Smooth muscle cell (in vitro differentiated cells): ENCODE measurements at regions not wholly inside any gene's neighbourhood (a gene's known extent, or its start where the extent isn't known, plus 50 kb on each side); places are given as distances from the start of the nearest gene placed in this dataset.
A peak's percentile ranks its signal among the peaks of the same experiment; 100 is the strongest.
"Not testable (repeated sequence)": the region's sequence is repeated elsewhere in the genome, so short reads cannot be mapped to it uniquely, and the experiment has no call there.

Experiments
- DNase-seq: peaks from one replicate; lab custom pipeline; 2025; ENCODE audit not compliant: unreplicated experiment; lab: John Stamatoyannopoulos, UW
- H2AFZ ChIP-seq: fragments of 200-600 bp; sonication (generic); 2 replicates; pipeline ENCODE4 v1.6.0; 2016; ENCODE audit warnings: antibody characterized with exemption, low read depth, mild to moderate bottlenecking
- H3F3A ChIP-seq: fragments of 200-600 bp; sonication (generic); 2 replicates; pipeline ENCODE4 v1.6.0; 2017; ENCODE audit warnings: antibody characterized with exemption, low read depth
- H3K27ac ChIP-seq: fragments of 200-600 bp; sonication (generic); 2 replicates; pipeline ENCODE4 v1.5.1; 2016; ENCODE audit warnings: low read depth, mild to moderate bottlenecking
- H3K27me3 ChIP-seq: fragments of 200-600 bp; sonication (generic); 2 replicates; pipeline ENCODE4 v1.6.1; 2016; ENCODE audit warnings: low read depth, mild to moderate bottlenecking
- H3K36me3 ChIP-seq: fragments of 200-600 bp; sonication (generic); 2 replicates; pipeline ENCODE4 v1.5.1; 2016; ENCODE audit warnings: low read depth
- H3K4me1 ChIP-seq: fragments of 200-600 bp; sonication (generic); 2 replicates; pipeline ENCODE4 v1.5.1; 2016; ENCODE audit warnings: low read depth
- H3K4me2 ChIP-seq: fragments of 200-600 bp; sonication (generic); 2 replicates; pipeline ENCODE4 v1.6.0; 2016; ENCODE audit warnings: mild to moderate bottlenecking
- H3K4me3 ChIP-seq: fragments of 200-600 bp; sonication (generic); 2 replicates; pipeline ENCODE4 v1.5.1; 2016; ENCODE audit warnings: mild to moderate bottlenecking
- H3K79me2 ChIP-seq: fragments of 200-600 bp; sonication (generic); 2 replicates; pipeline ENCODE4 v1.6.0; 2016; ENCODE audit warnings: low read depth, mild to moderate bottlenecking
- H3K9ac ChIP-seq: fragments of 200-600 bp; sonication (generic); 2 replicates; pipeline ENCODE4 v1.6.0; 2016; ENCODE audit warnings: low read depth
- H3K9me3 ChIP-seq: fragments of 200-600 bp; sonication (generic); replicated peaks from 2 replicates; pipeline ENCODE4 v1.5.1; 2016; ENCODE audit warnings: low read depth
- H4K20me1 ChIP-seq: fragments of 200-600 bp; sonication (generic); 2 replicates; pipeline ENCODE4 v1.6.0; 2016; ENCODE audit warnings: low read depth
- WGBS: methylation state at CpG from one replicate; pipeline ENCODE4 v1.1.7; 2016; ENCODE audit warnings: low lambda C conversion rate; 5-methylcytosine and 5-hydroxymethylcytosine counted together
- TF ChIP-seq, protein P1 (sequence below): fragments of 200-600 bp; sonication (generic); IDR thresholded peaks from 2 replicates; pipeline ENCODE4 v1.5.1; 2017; ENCODE audit warnings: borderline replicate concordance, mild to moderate bottlenecking, antibody characterized with exemption; ENCODE audit not compliant: insufficient read depth, poor library complexity, severe bottlenecking

GRCh38 chr4:52377563-52377962 lies 281.5 kb downstream of the USP46 start:
- Histone ChIP-seq H3K4me2 (no peak overlapping the region), H3K36me3 (no peaks in the 10 kb centered on the region), H3K27me3 (no peaks in the 10 kb centered on the region), H4K20me1 (no peaks in the 10 kb centered on the region), H3F3A (no peaks in the 10 kb centered on the region), H3K9ac (no peak overlapping the region), H3K79me2 (no peaks in the 10 kb centered on the region), H3K4me1 (peaks cover 4% of the 10 kb centered on the region), H3K9me3 (no peaks in the 10 kb centered on the region), H3K4me3 (no peak overlapping the region), H3K27ac (no peak overlapping the region), H2AFZ (no peak overlapping the region)
- WGBS, result 87% methylated on average over 9 of the region's 9 CpGs
- TF ChIP-seq, protein P1, sequence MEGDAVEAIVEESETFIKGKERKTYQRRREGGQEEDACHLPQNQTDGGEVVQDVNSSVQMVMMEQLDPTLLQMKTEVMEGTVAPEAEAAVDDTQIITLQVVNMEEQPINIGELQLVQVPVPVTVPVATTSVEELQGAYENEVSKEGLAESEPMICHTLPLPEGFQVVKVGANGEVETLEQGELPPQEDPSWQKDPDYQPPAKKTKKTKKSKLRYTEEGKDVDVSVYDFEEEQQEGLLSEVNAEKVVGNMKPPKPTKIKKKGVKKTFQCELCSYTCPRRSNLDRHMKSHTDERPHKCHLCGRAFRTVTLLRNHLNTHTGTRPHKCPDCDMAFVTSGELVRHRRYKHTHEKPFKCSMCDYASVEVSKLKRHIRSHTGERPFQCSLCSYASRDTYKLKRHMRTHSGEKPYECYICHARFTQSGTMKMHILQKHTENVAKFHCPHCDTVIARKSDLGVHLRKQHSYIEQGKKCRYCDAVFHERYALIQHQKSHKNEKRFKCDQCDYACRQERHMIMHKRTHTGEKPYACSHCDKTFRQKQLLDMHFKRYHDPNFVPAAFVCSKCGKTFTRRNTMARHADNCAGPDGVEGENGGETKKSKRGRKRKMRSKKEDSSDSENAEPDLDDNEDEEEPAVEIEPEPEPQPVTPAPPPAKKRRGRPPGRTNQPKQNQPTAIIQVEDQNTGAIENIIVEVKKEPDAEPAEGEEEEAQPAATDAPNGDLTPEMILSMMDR, result no peak
- no peak for DNase-seq

DNA sequence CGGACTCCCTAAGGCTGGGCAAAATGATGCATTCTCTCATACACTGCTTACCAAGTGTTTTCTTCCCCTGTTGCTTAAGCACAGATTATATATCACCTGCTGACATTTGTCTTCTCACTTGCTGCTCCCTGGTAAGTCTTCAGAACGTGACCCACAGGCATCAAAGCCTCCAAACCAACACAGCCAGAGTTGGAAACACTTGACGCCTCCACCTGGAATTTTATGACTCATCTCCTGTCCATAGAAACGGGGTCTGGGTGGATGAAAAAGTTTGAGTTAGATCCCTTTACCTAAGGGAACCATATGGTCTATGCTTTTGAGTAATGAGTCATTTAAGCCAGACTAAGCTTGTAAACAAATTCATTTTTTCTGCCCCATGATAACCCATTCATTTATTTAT lies 251.6 kb downstream of the USP46 start:
- Histone ChIP-seq H3K27me3 (no peaks in the 10 kb centered on the region), H3K4me1 (no peaks in the 10 kb centered on the region), H3K36me3 (no peaks in the 10 kb centered on the region), H2AFZ (no peak overlapping the region), H3F3A (no peaks in the 10 kb centered on the region), H4K20me1 (no peaks in the 10 kb centered on the region), H3K9ac (no peak overlapping the region), H3K27ac (peak overlapping the region; percentile 4), H3K9me3 (no peaks in the 10 kb centered on the region), H3K79me2 (no peaks in the 10 kb centered on the region), H3K4me2 (peak overlapping the region; percentile 29), H3K4me3 (no peak overlapping the region)
- TF ChIP-seq, protein P1, result no peak
- 27% methylated on average over 4 of the region's 4 CpGs for WGBS
- DNase-seq, result no peak

GRCh38 chr4:52408032-52408431 lies 251.1 kb downstream of the USP46 start:
- Histone ChIP-seq H3K9ac (no peak overlapping the region), H3K4me2 (peak overlapping the region; percentile 29), H3F3A (no peaks in the 10 kb centered on the region), H4K20me1 (no peaks in the 10 kb centered on the region), H3K9me3 (no peaks in the 10 kb centered on the region), H3K4me1 (no peaks in the 10 kb centered on the region), H3K4me3 (no peak overlapping the region), H3K36me3 (no peaks in the 10 kb centered on the region), H3K27me3 (no peaks in the 10 kb centered on the region), H3K79me2 (no peaks in the 10 kb centered on the region), H2AFZ (no peak overlapping the region), H3K27ac (peak overlapping the region; percentile 4)
- DNase-seq, result no peak
- 28% methylated on average over 1 of the region's 1 CpG for WGBS
- TF ChIP-seq, protein P1, result no peak

DNA sequence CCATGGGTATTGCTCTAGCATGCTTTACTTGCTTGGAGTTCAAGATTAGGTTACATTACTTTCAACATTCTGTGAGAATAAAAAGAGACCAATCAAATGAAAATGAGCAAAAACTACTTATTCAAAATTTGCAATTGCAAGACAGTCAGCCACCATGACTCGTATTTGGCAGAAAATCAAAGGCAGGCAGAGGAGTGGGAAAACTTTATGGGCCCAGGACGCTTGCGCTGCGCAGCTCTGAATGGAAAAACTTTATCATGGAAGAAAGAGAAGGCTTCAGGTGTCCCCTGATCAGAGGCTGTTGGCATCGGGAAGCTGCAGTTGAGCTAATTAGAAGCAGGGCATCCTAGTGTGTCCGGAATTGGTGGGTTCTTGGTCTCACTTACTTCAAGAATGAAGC lies 250.6 kb downstream of the USP46 start:
- Histone ChIP-seq H3K9ac (no peak overlapping the region), H2AFZ (no peak overlapping the region), H3F3A (no peaks in the 10 kb centered on the region), H4K20me1 (no peaks in the 10 kb centered on the region), H3K27me3 (no peaks in the 10 kb centered on the region), H3K27ac (no peak overlapping the region), H3K79me2 (no peaks in the 10 kb centered on the region), H3K36me3 (no peaks in the 10 kb centered on the region), H3K4me3 (no peak overlapping the region), H3K9me3 (no peaks in the 10 kb centered on the region), H3K4me1 (no peaks in the 10 kb centered on the region), H3K4me2 (no peak overlapping the region)
- DNase-seq, result no peak
- WGBS, result 57% methylated on average over 6 of the region's 6 CpGs
- TF ChIP-seq, protein P1, result no peak

- not testable (repeated sequence) for H3K27ac ChIP-seq, H3K79me2 ChIP-seq, H3K36me3 ChIP-seq, H3F3A ChIP-seq, H4K20me1 ChIP-seq, H3K4me1 ChIP-seq, H2AFZ ChIP-seq, H3K9ac ChIP-seq, H3K27me3 ChIP-seq, H3K9me3 ChIP-seq, DNase-seq, H3K4me2 ChIP-seq, H3K4me3 ChIP-seq
- 97% methylated on average over 18 of the region's 18 CpGs for WGBS
These were observed 249.3 kb downstream of the USP46 start for GRCh38 chr4:52409766-52410165.
